Lower leg skin (tissue), 3 donors: ENCODE measurements at regions not wholly inside any gene's neighbourhood (a gene's known extent, or its start where the extent isn't known, plus 50 kb on each side); places are given as distances from the start of the nearest gene placed in this dataset.

Experiments
- CTCF ChIP-seq, 3 donors: fragments of 450-650 bp; IDR thresholded peaks; one replicate each; pipeline ENCODE4 v1.5.1; 2016; ENCODE audit warnings: antibody characterized with exemption in 3 of 3, mild to moderate bottlenecking in 3 of 3, moderate library complexity in 2 of 3
- POLR2A ChIP-seq, 2 donors: fragments of 450-650 bp; IDR thresholded peaks; one replicate each; pipeline ENCODE4 v1.6.1; 2016 to 2017; ENCODE audit warnings: antibody characterized with exemption in 2 of 2, mild to moderate bottlenecking in 1 of 2, moderate library complexity in 1 of 2

GRCh38 chrX:9338986-9339385 lies 125.9 kb upstream of the TBL1X start:
- TF ChIP-seq POLR2A (IDR thresholded peaks at IDR 0.05) (no peak), CTCF (IDR thresholded peaks at IDR 0.05) (no peak)
